ENCODE measurements at regions not wholly inside any gene's neighbourhood (a gene's known extent, or its start where the extent isn't known, plus 50 kb on each side); places are given as distances from the start of the nearest gene placed in this dataset.

DNA sequence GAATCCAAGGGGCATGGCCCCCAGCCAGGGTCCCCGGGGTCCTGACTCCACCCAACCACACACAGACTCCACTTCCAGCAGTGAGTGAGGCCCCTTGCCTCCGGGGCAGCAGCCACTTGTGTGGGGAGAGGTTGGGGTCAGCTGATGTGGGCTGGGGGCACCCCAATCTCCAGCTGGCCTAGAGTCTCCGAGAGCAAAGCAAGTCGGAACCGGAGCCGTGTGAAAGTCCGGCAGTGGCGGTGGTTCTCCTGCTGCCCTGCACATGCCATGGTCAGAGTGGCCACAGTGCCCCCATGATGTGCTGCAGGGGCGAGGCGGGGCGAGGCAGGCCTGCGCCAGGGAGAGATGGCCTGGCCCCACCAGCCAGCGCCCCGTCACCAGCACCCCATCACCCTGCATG is 74.6 kb downstream of the PDGFA start:
- H3K9me3 ChIP-seq (replicated peaks) = no peaks in the 10 kb centered on the region
- TF ChIP-seq, protein P1, sequence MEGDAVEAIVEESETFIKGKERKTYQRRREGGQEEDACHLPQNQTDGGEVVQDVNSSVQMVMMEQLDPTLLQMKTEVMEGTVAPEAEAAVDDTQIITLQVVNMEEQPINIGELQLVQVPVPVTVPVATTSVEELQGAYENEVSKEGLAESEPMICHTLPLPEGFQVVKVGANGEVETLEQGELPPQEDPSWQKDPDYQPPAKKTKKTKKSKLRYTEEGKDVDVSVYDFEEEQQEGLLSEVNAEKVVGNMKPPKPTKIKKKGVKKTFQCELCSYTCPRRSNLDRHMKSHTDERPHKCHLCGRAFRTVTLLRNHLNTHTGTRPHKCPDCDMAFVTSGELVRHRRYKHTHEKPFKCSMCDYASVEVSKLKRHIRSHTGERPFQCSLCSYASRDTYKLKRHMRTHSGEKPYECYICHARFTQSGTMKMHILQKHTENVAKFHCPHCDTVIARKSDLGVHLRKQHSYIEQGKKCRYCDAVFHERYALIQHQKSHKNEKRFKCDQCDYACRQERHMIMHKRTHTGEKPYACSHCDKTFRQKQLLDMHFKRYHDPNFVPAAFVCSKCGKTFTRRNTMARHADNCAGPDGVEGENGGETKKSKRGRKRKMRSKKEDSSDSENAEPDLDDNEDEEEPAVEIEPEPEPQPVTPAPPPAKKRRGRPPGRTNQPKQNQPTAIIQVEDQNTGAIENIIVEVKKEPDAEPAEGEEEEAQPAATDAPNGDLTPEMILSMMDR (IDR thresholded peaks at IDR 0.05; ENCODE audit: borderline replicate concordance) = no peak
- H3K4me3 ChIP-seq = no peak overlapping the region
- no peaks in the 10 kb centered on the region for H3K36me3 ChIP-seq
- no peak for DNase-seq
- H3K27ac ChIP-seq (replicated peaks) = no peak overlapping the region
- H3K4me1 ChIP-seq = no peaks in the 10 kb centered on the region
- H3K27me3 ChIP-seq (ENCODE audit: low read depth) = peaks cover 17% of the 10 kb centered on the region
- intact Hi-C loops (cut with micrococcal nuclease) = no loop called here

DNA sequence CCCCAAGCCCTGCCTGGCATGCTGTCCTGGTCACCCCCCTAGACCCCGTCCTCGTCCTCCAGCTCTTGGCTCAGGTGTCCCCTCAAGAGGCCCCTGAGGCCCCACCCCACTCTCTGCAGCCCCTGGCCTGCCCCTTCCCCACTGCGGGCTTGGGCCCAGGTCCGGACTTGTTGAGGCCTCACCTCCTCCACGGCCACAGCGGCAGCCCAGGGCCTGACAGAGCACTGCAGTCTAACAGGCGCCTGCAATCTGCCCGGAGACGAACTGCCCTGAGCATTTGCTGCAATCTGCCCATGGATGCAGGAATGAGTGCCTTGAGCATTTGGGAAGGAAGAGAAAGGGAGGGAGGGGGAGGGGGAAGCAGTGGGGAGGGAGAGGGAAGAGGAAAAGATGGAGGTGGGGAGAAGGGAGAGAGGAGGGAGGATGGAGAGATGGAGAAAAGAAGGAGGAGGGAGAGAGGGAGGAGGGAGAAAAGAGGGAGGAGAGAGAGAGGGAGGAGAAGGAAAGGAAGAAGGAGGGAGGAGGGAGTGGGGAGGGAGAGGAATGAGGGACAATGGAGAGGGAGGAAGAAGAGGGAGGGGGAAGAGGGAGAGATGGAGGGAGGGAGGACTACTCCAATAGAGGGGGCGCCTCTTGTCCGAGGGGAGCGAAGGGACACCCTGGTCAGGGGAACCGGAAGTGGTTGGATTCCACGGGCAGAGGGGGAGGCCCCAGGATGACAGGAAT is 73.9 kb downstream of the PDGFA start:
- no peak for DNase-seq
- Histone ChIP-seq H3K4me1 (no peaks in the 10 kb centered on the region), H3K27ac (replicated peaks) (no peak overlapping the region), H3K4me3 (no peak overlapping the region), H3K9me3 (replicated peaks) (no peaks in the 10 kb centered on the region), H3K36me3 (no peaks in the 10 kb centered on the region), H3K27me3 (ENCODE audit: low read depth) (peaks cover 24% of the 10 kb centered on the region)
- intact Hi-C loops (cut with micrococcal nuclease) = no loop called here
- TF ChIP-seq, protein P1 (IDR thresholded peaks at IDR 0.05; ENCODE audit: borderline replicate concordance) = no peak

DNA sequence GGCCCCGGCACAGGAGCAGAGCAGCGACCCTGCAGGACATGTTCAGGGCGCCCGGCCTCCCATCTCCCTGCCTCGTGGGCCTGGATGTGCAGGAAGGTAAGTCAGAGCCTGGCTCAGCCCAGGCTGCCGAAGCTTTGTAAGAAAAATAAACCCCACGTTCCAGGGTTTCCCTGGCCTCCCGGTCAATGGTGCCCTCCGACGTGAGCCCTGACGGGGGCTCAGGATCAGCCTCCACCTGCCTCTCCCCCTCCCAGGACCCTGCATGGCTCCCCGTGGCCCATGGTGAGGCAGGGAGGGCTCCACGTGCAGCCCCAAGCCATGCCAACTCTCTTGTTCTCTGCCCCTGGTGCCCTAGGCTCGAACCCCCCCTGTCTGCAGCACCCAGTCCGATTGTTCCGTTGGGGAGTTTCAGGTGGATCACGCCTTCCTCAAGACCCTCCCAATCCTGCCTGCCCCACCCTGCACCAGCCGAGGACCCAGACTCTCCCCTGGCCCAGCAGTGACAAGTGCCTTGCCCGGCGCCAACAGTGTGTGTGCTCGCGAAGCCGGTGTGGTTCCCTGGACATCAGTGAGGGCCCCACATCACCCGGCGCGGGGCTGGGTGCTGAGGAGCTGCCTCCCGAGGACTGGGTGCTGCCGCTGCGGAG is 73.2 kb downstream of the PDGFA start:
- Histone ChIP-seq H3K9me3 (replicated peaks) (no peaks in the 10 kb centered on the region), H3K4me3 (no peak overlapping the region), H3K4me1 (no peaks in the 10 kb centered on the region), H3K27me3 (ENCODE audit: low read depth) (peaks cover 29% of the 10 kb centered on the region), H3K27ac (replicated peaks) (no peak overlapping the region), H3K36me3 (no peaks in the 10 kb centered on the region)
- intact Hi-C loops (cut with micrococcal nuclease) = no loop called here
- DNase-seq = no peak
- TF ChIP-seq, protein P1 (IDR thresholded peaks at IDR 0.05; ENCODE audit: borderline replicate concordance) = no peak
